GM19239 (cell line): ENCODE measurements at regions not wholly inside any gene's neighbourhood (a gene's known extent, or its start where the extent isn't known, plus 50 kb on each side); places are given as distances from the start of the nearest gene placed in this dataset.

Experiments
- DNase-seq: peaks from one replicate; pipeline ENCODE4 v3.0.0; 2011; ENCODE audit warnings: low spot score; ENCODE audit not compliant: insufficient read length
- FAIRE-seq: peaks from 2 replicates; lab custom pipeline; 2011; peaks lifted over from hg19 to GRCh38; lab: Jason Lieb, UNC

- DNase-seq (no peak), FAIRE-seq (no peak)
These were observed 143.4 kb upstream of the KLF14 start for GRCh38 chr7:130877236-130877990.

DNA sequence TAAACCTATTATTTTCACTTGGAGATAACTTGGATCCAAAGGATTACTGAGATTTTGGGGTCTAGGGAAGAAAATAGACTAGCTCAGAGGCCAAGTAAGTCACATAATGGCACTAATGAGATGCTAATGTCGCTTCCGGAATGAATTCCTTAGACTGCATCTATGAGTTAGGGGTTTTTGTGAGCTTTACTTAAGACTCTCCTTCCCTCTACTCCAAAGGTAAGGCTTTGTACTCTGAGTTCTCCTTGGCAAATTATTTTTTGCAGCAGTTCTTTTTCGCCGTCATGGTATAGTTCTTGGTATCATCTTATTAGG, 143.9 kb upstream of the KLF14 start:
- FAIRE-seq (no peak), DNase-seq (no peak)

DNA sequence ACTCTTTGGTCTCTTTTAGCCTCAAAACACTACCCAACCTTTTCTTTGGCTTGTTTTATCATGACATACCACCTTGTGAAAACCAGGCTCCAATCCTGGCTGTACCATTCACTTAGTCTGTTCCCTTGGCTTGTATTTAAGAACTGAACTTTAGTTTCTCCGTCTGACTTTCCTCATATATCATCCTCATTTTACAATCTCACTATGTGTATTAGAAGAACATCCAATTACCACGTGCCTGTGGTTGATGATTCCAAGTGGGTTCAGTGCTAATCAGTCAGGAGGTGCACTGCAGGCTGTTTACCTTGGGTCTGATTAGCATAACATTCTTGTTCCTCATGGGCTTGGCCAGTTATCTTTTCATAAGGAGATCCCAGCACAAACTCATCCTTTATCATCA, 144.8 kb upstream of the KLF14 start:
- no peak for DNase-seq

GRCh38 chr7:130879191-130879590, 145.2 kb upstream of the KLF14 start:
- no peak for DNase-seq
- FAIRE-seq = no peak

More for the DNA sequence above, 144.8 kb upstream of the KLF14 start:
- no peak for FAIRE-seq

DNA sequence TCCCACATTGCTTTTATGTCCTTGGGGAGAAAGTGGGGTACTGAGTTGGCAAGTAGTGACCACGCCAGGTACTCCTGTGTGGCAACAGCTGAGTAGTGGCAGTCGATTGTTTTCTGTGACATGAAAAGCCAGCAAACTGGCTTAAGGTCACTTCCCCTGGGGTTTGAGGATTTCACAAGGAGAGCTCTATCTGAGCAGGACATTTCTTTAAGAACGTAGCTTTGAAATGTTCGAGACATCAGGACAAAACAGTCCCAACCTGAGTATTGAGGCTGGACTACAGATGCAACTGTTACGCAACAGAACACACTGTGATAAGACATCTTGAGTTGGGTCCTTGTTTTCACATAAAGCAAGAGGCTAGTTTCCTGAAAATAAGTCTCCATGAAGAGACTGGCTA, 146.7 kb upstream of the KLF14 start:
- no peak for DNase-seq
- no peak for FAIRE-seq

- DNase-seq = no peak
- no peak for FAIRE-seq
These were observed 147.2 kb upstream of the KLF14 start for GRCh38 chr7:130881091-130881798.

DNA sequence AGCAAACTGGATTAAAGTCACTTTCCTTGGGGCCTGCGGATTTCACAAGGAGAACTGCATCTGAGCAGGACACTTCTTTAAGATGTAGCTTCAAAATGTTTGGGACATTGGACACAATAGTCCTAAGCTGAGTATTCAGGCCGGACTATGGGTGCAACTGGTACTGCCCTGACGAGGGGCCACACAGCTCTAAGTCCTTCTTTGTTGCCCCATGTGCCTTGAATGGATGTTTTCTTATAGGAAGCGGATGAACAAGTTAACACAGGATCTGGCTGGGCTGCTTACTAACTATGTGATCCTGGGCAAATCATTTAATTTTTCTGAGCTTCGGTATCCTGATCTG, 147.8 kb upstream of the KLF14 start:
- no peak for DNase-seq
- no peak for FAIRE-seq

GRCh38 chr7:130882396-130882795, 148.4 kb upstream of the KLF14 start:
- DNase-seq = no peak
- FAIRE-seq = no peak

DNA sequence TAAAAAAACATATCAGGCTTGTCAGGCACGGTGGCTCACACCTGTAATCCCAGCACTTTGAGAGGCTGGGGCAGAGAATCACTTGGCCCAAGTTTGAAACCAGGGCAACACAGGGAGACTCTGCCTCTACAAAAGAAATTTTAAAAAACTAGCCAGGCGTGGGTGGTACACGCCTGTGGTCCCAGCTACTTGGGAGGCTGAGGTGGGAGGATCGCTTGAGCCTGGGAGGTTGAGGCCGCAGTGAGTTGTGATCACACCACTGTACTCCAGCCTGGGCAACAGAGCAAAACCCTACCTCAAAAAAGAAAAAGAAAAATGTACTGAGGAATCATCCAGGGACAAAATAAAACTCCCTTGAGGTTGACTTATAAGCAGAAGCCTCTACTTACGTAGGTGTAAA, 149.9 kb upstream of the KLF14 start:
- FAIRE-seq (no peak), DNase-seq (no peak)

DNA sequence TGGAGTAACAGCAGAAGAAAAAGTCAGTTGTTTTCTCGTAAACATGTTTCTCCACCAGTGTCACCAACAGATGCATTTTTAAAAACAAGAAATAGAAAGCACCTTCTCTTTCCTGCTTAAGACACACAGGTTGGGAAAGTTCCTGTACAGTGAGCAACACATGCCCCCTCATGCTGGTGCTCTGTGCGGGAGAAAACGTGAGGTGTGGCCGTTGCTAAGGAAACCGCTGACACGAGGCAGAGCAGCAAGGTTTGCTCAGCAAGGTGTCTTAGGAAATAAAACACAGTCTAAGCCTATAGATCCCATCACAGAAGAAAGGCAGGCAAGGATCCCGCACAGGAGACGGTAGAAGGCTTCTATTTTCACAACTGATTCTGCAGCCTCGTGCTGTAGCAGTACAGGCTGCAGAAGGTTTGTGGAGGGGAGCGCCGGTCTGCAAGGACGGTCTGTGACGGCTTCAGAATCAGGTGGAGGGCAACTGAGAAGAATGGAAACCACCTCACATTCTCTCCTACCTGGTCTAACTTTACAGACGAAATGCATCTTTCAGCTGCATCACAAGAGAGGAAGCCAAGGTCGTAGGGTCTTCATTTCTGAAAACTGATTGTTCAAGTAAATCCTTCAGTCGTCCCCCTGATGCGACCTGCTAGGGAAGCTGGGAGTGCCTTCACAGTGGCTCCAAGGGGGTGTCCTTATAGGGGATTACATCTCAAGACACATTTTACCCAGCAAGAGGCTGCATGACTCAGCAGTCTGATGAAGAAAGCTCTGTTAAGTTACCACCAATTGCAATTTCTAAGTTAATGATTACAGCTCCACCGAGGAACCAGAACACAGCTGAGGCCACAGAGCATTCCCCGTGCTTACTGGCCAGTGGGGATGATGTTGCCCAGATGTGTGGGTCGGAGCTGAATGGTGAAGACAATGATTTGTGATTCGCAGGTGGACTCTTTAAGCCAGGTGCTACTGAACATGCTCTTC, 150.7 kb upstream of the KLF14 start:
- FAIRE-seq (no peak), DNase-seq (no peak)

- FAIRE-seq = no peak
These were observed 152.6 kb upstream of the KLF14 start for GRCh38 chr7:130886438-130887135.

GRCh38 chr7:130887182-130887956, 153.4 kb upstream of the KLF14 start:
- FAIRE-seq = no peak
- DNase-seq = no peak

More at GRCh38 chr7:130886438-130887135, 152.6 kb upstream of the KLF14 start:
- no peak for DNase-seq

DNA sequence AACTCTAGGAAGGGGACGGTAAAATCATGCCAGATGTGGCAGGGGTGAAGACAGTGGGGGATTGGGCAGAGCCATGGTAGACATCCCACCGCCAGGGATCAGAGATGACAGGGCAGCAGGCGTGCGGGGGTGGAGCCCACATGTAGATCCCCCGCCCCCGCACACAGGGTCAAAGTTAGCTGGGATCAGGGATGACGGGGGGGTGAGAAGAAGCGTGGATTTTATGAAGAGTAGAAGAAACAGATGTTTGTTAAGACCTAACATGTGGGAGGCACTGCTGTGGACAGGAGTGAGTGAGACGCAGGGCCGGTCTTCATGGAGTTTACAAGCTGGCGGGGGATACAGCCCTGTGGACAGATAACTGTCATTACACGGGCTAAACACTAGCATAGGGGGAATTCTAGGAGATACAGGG, 154.0 kb upstream of the KLF14 start:
- FAIRE-seq = no peak
- no peak for DNase-seq

DNA sequence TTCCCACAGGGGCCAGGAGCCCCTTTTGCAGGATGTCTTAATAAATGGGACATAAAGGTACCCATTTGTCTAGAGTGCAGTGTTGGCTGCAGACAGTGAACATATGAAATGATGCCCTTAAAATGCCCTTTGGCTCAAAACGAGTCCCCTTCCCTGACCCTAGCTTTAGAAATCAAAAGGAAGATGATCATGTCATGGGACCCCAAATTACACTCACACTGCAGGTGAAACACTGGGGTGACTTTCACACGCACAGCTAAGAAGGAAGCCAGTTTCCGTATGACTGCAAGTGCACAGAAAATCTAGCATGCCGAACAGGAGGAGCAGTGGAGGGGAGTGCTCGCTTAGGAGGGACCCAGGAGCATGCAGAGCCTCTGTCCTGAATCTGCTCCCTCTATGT, 154.5 kb upstream of the KLF14 start:
- no peak for DNase-seq
- no peak for FAIRE-seq

GRCh38 chr7:130890176-130891020, 156.4 kb upstream of the KLF14 start:
- DNase-seq (no peak), FAIRE-seq (no peak)

DNA sequence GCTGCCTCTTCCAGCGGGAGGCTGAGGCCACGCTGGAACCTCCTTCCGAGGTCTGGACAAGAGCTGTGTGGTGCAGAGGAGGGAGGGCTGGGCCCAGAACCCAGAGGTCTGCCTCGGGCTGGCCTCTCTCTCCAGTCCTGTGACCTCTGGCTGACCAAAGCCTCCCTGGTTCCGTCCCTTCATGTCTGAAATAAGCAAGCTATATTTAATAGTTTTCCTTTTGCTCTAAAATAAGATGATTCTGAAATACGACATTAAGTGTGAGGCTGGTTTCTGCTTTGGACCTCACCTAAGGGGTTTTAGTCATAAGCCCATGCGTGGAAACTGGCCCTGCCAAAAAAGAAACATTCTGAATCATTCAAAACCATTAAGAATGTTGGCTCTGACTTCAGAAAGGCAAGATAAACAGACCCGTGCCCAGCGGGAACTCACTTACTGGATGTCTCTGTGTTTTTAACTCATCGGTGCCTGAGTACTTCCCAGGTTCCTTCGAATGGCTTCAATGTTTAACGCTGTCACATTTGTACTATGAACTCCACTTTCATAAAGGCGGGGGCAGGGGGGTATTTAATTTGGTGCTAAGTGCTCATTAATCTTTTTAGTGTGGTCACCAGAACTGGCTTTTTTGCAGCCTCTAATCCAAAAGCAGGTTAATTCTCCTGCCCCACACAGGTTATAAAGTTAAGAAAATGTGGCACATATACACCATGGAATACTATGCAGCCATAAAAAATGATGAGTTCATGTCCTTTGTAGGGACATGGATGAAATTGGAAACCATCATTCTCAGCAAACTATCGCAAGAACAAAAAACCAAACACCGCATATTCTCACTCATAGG, 157.5 kb upstream of the KLF14 start:
- FAIRE-seq = no peak
- DNase-seq = no peak

GRCh38 chr7:130893441-130893894, 159.5 kb upstream of the KLF14 start:
- FAIRE-seq (no peak), DNase-seq (no peak)
